Tibial nerve (tissue), 4 donors: ENCODE measurements at regions not wholly inside any gene's neighbourhood (a gene's known extent, or its start where the extent isn't known, plus 50 kb on each side); places are given as distances from the start of the nearest gene placed in this dataset.

Source experiments
- CTCF ChIP-seq, 5 experiments: fragments of 200-600 bp in 3 of 5; fragments of 450-650 bp in 2 of 5; sonication (generic) in 3 of 5; IDR thresholded peaks; one replicate each; pipeline ENCODE4 v1.5.1; 2016 to 2019; ENCODE audit warnings: antibody characterized with exemption in 5 of 5, mild to moderate bottlenecking in 3 of 5, moderate library complexity in 2 of 5
- EP300 ChIP-seq, 2 donors: sonication (generic); formaldehyde crosslinking; IDR thresholded peaks; one replicate each; pipeline ENCODE4 v1.6.1; 2017; ENCODE audit warnings: antibody characterized with exemption in 2 of 2, mild to moderate bottlenecking in 1 of 2
- POLR2A ChIP-seq, 2 donors: fragments of 450-650 bp; IDR thresholded peaks; one replicate each; pipeline ENCODE4 v1.6.1; 2017; ENCODE audit warnings: antibody characterized with exemption in 2 of 2, mild to moderate bottlenecking in 2 of 2, moderate library complexity in 2 of 2

GRCh38 chr2:191618786-191619185, 59.1 kb upstream of the NABP1 start:
- TF ChIP-seq CTCF (IDR thresholded peaks at IDR 0.05) = no peak
- no peak for TF ChIP-seq EP300 (IDR thresholded peaks at IDR 0.05)
- no peak for TF ChIP-seq POLR2A (IDR thresholded peaks at IDR 0.05)
